BJ (cell line): ENCODE measurements at regions not wholly inside any gene's neighbourhood (a gene's known extent, or its start where the extent isn't known, plus 50 kb on each side); places are given as distances from the start of the nearest gene placed in this dataset.

Source experiments
- CTCF ChIA-PET: fragments of 350-600 bp; formaldehyde crosslinking; extraction: SDS; loops from one replicate; lab custom pipeline; 2021; ENCODE audit warnings: antibody characterized with exemption, inconsistent platforms; lab: Yijun Ruan, JAX
- POLR2A ChIA-PET: fragments of 300-600 bp; sonication (Branson Sonifier 250); formaldehyde crosslinking; extraction: SDS; loops from one replicate; lab custom pipeline; 2021; ENCODE audit warnings: antibody characterized with exemption; lab: Charles Lee
- DNase-seq: peaks from one replicate; pipeline ENCODE4 v3.0.0-alpha.2; 2011; ENCODE audit warnings: low read depth
- H3K27me3 ChIP-seq: 2 replicates; pipeline ENCODE4 v1.6.0; 2011; ENCODE audit warnings: low read length; ENCODE audit not compliant: control insufficient read depth, insufficient read depth
- H3K36me3 ChIP-seq: 2 replicates; pipeline ENCODE4 v1.5.1; 2011; ENCODE audit warnings: low read length; ENCODE audit not compliant: control insufficient read depth, insufficient read depth
- H3K4me3 ChIP-seq: 2 replicates; pipeline ENCODE4 v1.5.1; 2011; ENCODE audit warnings: low read depth, mild to moderate bottlenecking, control low read depth, low read length
- CTCF ChIP-seq: IDR thresholded peaks from 2 replicates; pipeline ENCODE4 v1.5.1; 2011; ENCODE audit warnings: low read depth, mild to moderate bottlenecking, control low read depth, inconsistent platforms, low read length, moderate library complexity; ENCODE audit not compliant: insufficient read depth

- Histone ChIP-seq H3K36me3 (no peaks in the 10 kb centered on the region), H3K27me3 (no peaks in the 10 kb centered on the region), H3K4me3 (no peak overlapping the region)
- CTCF ChIA-PET: no interaction called here
- DNase-seq: no peak
- no peak for TF ChIP-seq CTCF
- POLR2A ChIA-PET: no interaction called here
Observed at GRCh38 chr2:14322306-14322705, 310.2 kb upstream of the LRATD1 start.

- no peak for TF ChIP-seq CTCF
- H3K4me3 ChIP-seq: no peak overlapping the region
- ChIA-PET CTCF (no interaction called here), POLR2A (no interaction called here)
- H3K36me3 ChIP-seq: no peaks in the 10 kb centered on the region
- no peaks in the 10 kb centered on the region for H3K27me3 ChIP-seq
- no peak for DNase-seq
Observed at GRCh38 chr2:14324308-14324707, 308.2 kb upstream of the LRATD1 start.

- Histone ChIP-seq H3K27me3 (no peaks in the 10 kb centered on the region), H3K36me3 (no peaks in the 10 kb centered on the region), H3K4me3 (no peak overlapping the region)
- ChIA-PET CTCF (no interaction called here), POLR2A (no interaction called here)
- TF ChIP-seq CTCF: no peak
- no peak for DNase-seq
Observed at GRCh38 chr2:14330884-14331283, 301.6 kb upstream of the LRATD1 start.

GRCh38 chr2:14336759-14337382 lies 295.6 kb upstream of the LRATD1 start:
- DNase-seq: no peak
- H3K27me3 ChIP-seq: no peaks in the 10 kb centered on the region
- H3K36me3 ChIP-seq: no peaks in the 10 kb centered on the region
- CTCF ChIA-PET: no interaction called here
- H3K4me3 ChIP-seq: no peak overlapping the region
- POLR2A ChIA-PET: no interaction called here
- no peak for TF ChIP-seq CTCF

- Histone ChIP-seq H3K36me3 (no peaks in the 10 kb centered on the region), H3K4me3 (no peak overlapping the region), H3K27me3 (no peaks in the 10 kb centered on the region)
- no peak for DNase-seq
- no peak for TF ChIP-seq CTCF
- ChIA-PET CTCF (no interaction called here), POLR2A (no interaction called here)
Observed at GRCh38 chr2:14340703-14341102, 291.8 kb upstream of the LRATD1 start.
